ENCODE measurements at regions not wholly inside any gene's neighbourhood (a gene's known extent, or its start where the extent isn't known, plus 50 kb on each side); places are given as distances from the start of the nearest gene placed in this dataset.
"Not testable (repeated sequence)": the region's sequence is repeated elsewhere in the genome, so short reads cannot be mapped to it uniquely, and the experiment has no call there.

GRCh38 chr9:108436448-108436847, 419.3 kb downstream of the ACTL7B start:
- Histone ChIP-seq H3K4me3 (no peak overlapping the region), H3K27me3 (ENCODE audit: low read depth) (no peaks in the 10 kb centered on the region), H3K4me1 (no peaks in the 10 kb centered on the region), H3K27ac (no peak overlapping the region), H3K36me3 (no peaks in the 10 kb centered on the region), H3K9me3 (no peaks in the 10 kb centered on the region)
- ATAC-seq, result no peak
- TF ChIP-seq CTCF (IDR thresholded peaks at IDR 0.05), result no peak
- DNase-seq, result no peak
- intact Hi-C loops (cut with DNase I), result no loop called here

GRCh38 chr9:108434502-108434901, 421.3 kb downstream of the ACTL7B start:
- Histone ChIP-seq H3K4me3 (no peak overlapping the region), H3K4me1 (no peaks in the 10 kb centered on the region), H3K9me3 (peaks cover 13% of the 10 kb centered on the region), H3K36me3 (no peaks in the 10 kb centered on the region), H3K27me3 (ENCODE audit: low read depth) (no peaks in the 10 kb centered on the region), H3K27ac (no peak overlapping the region)
- intact Hi-C loops (cut with DNase I), result no loop called here
- ATAC-seq, result no peak
- DNase-seq, result no peak
- no peak for TF ChIP-seq CTCF (IDR thresholded peaks at IDR 0.05)

- ATAC-seq (no peak), DNase-seq (no peak)
- intact Hi-C loops (cut with DNase I), result no loop called here
- H3K27me3 ChIP-seq (ENCODE audit: low read depth), result no peaks in the 10 kb centered on the region
- H3K27ac ChIP-seq, result no peak overlapping the region
- H3K4me3 ChIP-seq, result no peak overlapping the region
- no peak for TF ChIP-seq CTCF (IDR thresholded peaks at IDR 0.05)
- no peaks in the 10 kb centered on the region for H3K4me1 ChIP-seq
- H3K9me3 ChIP-seq, result peaks cover 13% of the 10 kb centered on the region
- H3K36me3 ChIP-seq, result no peaks in the 10 kb centered on the region
Observed at GRCh38 chr9:108434036-108434435, 421.8 kb downstream of the ACTL7B start.

GRCh38 chr9:108430655-108431054, 425.1 kb downstream of the ACTL7B start:
- TF ChIP-seq CTCF (IDR thresholded peaks at IDR 0.05), result no peak
- intact Hi-C loops (cut with DNase I), result no loop called here
- H3K4me3 ChIP-seq, result no peak overlapping the region

GRCh38 chr9:108427751-108428150, 428.0 kb downstream of the ACTL7B start:
- no peak for DNase-seq
- Histone ChIP-seq H3K27me3 (ENCODE audit: low read depth) (no peaks in the 10 kb centered on the region), H3K9me3 (peaks cover 13% of the 10 kb centered on the region), H3K4me3 (no peak overlapping the region), H3K27ac (no peak overlapping the region), H3K36me3 (no peaks in the 10 kb centered on the region), H3K4me1 (no peaks in the 10 kb centered on the region)
- intact Hi-C loops (cut with DNase I), result no loop called here
- no peak for TF ChIP-seq CTCF (IDR thresholded peaks at IDR 0.05)
- ATAC-seq, result no peak

More at GRCh38 chr9:108430655-108431054, 425.1 kb downstream of the ACTL7B start:
- Histone ChIP-seq H3K36me3 (no peaks in the 10 kb centered on the region), H3K27ac (no peak overlapping the region), H3K27me3 (ENCODE audit: low read depth) (no peaks in the 10 kb centered on the region), H3K9me3 (peaks cover 13% of the 10 kb centered on the region), H3K4me1 (no peaks in the 10 kb centered on the region)
- no peak for ATAC-seq
- no peak for DNase-seq

GRCh38 chr9:108426421-108426940, 429.3 kb downstream of the ACTL7B start:
- H3K27me3 ChIP-seq (ENCODE audit: low read depth); intact Hi-C loops (cut with DNase I); H3K27ac ChIP-seq; ATAC-seq; DNase-seq; H3K36me3 ChIP-seq; H3K4me1 ChIP-seq; H3K4me3 ChIP-seq: not testable (repeated sequence)
- peaks cover 13% of the 10 kb centered on the region for H3K9me3 ChIP-seq

Data from lower lobe of right lung (tissue), 2 donors.